ENCODE measurements at regions not wholly inside any gene's neighbourhood (a gene's known extent, or its start where the extent isn't known, plus 50 kb on each side); places are given as distances from the start of the nearest gene placed in this dataset.

DNA sequence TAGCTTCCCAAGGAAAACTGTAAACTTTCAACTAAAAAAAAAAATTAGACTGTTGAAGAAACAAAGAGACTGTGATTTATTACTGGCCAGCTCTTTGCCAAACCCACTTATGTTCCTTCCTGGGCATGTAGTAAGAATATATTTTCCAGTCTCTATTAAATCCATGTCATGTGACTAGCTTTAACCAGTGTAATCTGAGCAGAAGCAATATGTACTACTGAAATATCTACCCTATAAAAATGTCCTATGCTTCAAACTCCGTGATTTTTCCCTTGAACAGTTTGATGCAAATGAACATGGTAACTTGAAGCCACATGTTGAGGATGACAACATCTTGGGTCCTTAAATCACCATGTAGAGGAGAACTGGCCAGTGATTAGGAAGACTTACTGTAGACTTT is 144.5 kb downstream of the NTMT2 start:
- Histone ChIP-seq H3K79me2 (ENCODE audit: low read length) (no peaks in the 10 kb centered on the region), H3K4me3 (ENCODE audit: low read length) (no peak overlapping the region), H2AFZ (ENCODE audit: low read depth, low read length) (no peak overlapping the region), H3K9me3 (ENCODE audit: insufficient read depth, low read length) (no peaks in the 10 kb centered on the region), H3K27ac (ENCODE audit: low read length) (no peak overlapping the region), H3K4me2 (ENCODE audit: low read length) (no peak overlapping the region), H3K9ac (ENCODE audit: low read length) (no peak overlapping the region), H4K20me1 (ENCODE audit: insufficient read depth, low read length) (no peaks in the 10 kb centered on the region), H3K36me3 (replicated peaks; ENCODE audit: low read depth, low read length) (no peaks in the 10 kb centered on the region), H3K4me1 (ENCODE audit: low read length) (no peaks in the 10 kb centered on the region), H3K27me3 (ENCODE audit: low read depth, low read length) (no peaks in the 10 kb centered on the region)
- TF ChIP-seq, protein P1, sequence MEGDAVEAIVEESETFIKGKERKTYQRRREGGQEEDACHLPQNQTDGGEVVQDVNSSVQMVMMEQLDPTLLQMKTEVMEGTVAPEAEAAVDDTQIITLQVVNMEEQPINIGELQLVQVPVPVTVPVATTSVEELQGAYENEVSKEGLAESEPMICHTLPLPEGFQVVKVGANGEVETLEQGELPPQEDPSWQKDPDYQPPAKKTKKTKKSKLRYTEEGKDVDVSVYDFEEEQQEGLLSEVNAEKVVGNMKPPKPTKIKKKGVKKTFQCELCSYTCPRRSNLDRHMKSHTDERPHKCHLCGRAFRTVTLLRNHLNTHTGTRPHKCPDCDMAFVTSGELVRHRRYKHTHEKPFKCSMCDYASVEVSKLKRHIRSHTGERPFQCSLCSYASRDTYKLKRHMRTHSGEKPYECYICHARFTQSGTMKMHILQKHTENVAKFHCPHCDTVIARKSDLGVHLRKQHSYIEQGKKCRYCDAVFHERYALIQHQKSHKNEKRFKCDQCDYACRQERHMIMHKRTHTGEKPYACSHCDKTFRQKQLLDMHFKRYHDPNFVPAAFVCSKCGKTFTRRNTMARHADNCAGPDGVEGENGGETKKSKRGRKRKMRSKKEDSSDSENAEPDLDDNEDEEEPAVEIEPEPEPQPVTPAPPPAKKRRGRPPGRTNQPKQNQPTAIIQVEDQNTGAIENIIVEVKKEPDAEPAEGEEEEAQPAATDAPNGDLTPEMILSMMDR (IDR thresholded peaks at IDR 0.05; ENCODE audit: low read depth, low read length) = no peak
- TF ChIP-seq EZH2phosphoT487 (IDR thresholded peaks at IDR 0.05; ENCODE audit: low read depth) = no peak

DNA sequence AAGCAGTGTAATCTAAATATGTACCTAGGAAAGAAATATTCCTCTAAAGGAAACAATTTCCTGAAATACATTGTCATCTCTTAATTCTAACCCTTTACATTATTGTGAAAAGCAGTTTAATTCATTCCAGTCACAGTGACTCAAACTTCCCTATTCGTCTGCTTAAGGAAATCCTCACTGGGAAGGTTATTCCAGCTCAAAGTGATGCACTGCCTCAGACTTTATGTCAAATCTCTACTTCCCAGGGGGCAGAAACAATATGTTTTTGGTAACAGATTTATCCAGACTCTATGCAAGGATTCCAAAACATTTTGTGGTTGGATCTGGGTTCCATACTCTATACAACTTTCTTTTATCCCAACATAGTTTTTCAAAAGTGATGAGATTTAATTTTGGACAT is 145.2 kb downstream of the NTMT2 start:
- TF ChIP-seq, protein P1 (IDR thresholded peaks at IDR 0.05; ENCODE audit: low read depth, low read length) = no peak
- TF ChIP-seq EZH2phosphoT487 (IDR thresholded peaks at IDR 0.05; ENCODE audit: low read depth) = no peak

DNA sequence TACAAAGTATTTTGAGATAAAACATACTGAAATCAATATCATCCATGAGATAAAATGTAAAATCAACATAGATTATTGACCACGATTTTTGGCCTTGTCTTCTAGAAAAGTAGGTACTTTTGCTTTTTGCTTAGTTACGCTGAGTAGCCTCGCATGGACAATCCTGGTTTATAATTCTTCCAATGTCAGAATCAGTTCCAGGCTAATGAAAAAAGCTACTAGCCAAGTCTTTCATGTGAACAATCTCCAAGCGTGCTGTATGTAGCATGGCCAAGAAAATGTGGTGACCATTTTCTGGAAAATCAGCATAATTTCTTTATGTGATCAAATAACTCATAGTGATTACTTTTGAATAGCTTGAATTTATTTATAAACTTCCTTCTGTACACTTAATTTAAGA is 145.8 kb downstream of the NTMT2 start:
- no peaks in the 10 kb centered on the region for H4K20me1 ChIP-seq (ENCODE audit: insufficient read depth, low read length)
- H3K79me2 ChIP-seq (ENCODE audit: low read length) = no peaks in the 10 kb centered on the region
- no peak overlapping the region for H3K27ac ChIP-seq (ENCODE audit: low read length)
- H3K27me3 ChIP-seq (ENCODE audit: low read depth, low read length) = no peaks in the 10 kb centered on the region
- no peak overlapping the region for H3K9ac ChIP-seq (ENCODE audit: low read length)
- H3K4me3 ChIP-seq (ENCODE audit: low read length) = no peak overlapping the region
- H2AFZ ChIP-seq (ENCODE audit: low read depth, low read length) = no peak overlapping the region
- H3K4me1 ChIP-seq (ENCODE audit: low read length) = no peaks in the 10 kb centered on the region
- no peaks in the 10 kb centered on the region for H3K36me3 ChIP-seq (replicated peaks; ENCODE audit: low read depth, low read length)
- H3K4me2 ChIP-seq (ENCODE audit: low read length) = no peak overlapping the region
- TF ChIP-seq, protein P1 (IDR thresholded peaks at IDR 0.05; ENCODE audit: low read depth, low read length) = no peak
- TF ChIP-seq EZH2phosphoT487 (IDR thresholded peaks at IDR 0.05; ENCODE audit: low read depth) = no peak
- no peaks in the 10 kb centered on the region for H3K9me3 ChIP-seq (ENCODE audit: insufficient read depth, low read length)

More for the DNA sequence above, 145.2 kb downstream of the NTMT2 start:
- no peaks in the 10 kb centered on the region for H3K36me3 ChIP-seq (replicated peaks; ENCODE audit: low read depth, low read length)
- H3K9me3 ChIP-seq (ENCODE audit: insufficient read depth, low read length) = no peaks in the 10 kb centered on the region
- no peaks in the 10 kb centered on the region for H3K27me3 ChIP-seq (ENCODE audit: low read depth, low read length)
- H3K9ac ChIP-seq (ENCODE audit: low read length) = no peak overlapping the region
- H3K4me3 ChIP-seq (ENCODE audit: low read length) = no peak overlapping the region
- no peak overlapping the region for H3K27ac ChIP-seq (ENCODE audit: low read length)
- no peaks in the 10 kb centered on the region for H3K79me2 ChIP-seq (ENCODE audit: low read length)
- H4K20me1 ChIP-seq (ENCODE audit: insufficient read depth, low read length) = no peaks in the 10 kb centered on the region
- H2AFZ ChIP-seq (ENCODE audit: low read depth, low read length) = no peak overlapping the region
- H3K4me2 ChIP-seq (ENCODE audit: low read length) = no peak overlapping the region
- no peaks in the 10 kb centered on the region for H3K4me1 ChIP-seq (ENCODE audit: low read length)

DNA sequence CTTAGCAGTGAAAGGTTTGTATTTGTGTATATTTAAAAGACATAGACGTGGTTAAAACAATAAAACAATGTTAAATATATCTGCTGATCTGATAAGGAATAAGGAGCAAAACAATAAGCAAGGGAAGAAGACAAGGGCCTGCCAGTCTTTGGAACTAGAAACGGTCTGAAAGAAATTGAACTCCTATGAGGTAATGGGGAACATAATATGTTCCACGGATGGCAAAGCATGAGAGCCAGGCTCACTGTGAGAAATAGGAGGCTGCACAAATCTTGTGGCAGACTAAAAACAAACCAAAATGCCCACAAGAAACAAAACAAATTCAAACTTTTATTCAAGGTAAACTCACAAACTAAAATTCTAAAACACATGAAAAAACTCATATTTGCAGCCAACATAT is 150.5 kb downstream of the NTMT2 start:
- peaks cover 16% of the 10 kb centered on the region; the same call in 1 of the 2 replicates for H3K4me1 ChIP-seq (ENCODE audit: low read length)
- no peaks in the 10 kb centered on the region for H3K27me3 ChIP-seq (ENCODE audit: low read depth, low read length)
- no peaks in the 10 kb centered on the region for H3K36me3 ChIP-seq (replicated peaks; ENCODE audit: low read depth, low read length)
- no peaks in the 10 kb centered on the region for H3K79me2 ChIP-seq (ENCODE audit: low read length)
- H2AFZ ChIP-seq (ENCODE audit: low read depth, low read length) = no peak overlapping the region
- H3K27ac ChIP-seq (ENCODE audit: low read length) = no peak overlapping the region
- no peak overlapping the region for H3K9ac ChIP-seq (ENCODE audit: low read length)
- H3K9me3 ChIP-seq (ENCODE audit: insufficient read depth, low read length) = no peaks in the 10 kb centered on the region
- TF ChIP-seq, protein P1 (IDR thresholded peaks at IDR 0.05; ENCODE audit: low read depth, low read length) = no peak
- TF ChIP-seq EZH2phosphoT487 (IDR thresholded peaks at IDR 0.05; ENCODE audit: low read depth) = no peak
- no peak overlapping the region for H3K4me3 ChIP-seq (ENCODE audit: low read length)
- no peaks in the 10 kb centered on the region for H4K20me1 ChIP-seq (ENCODE audit: insufficient read depth, low read length)
- no peak overlapping the region for H3K4me2 ChIP-seq (ENCODE audit: low read length)

All from OCI-LY3 (cell line).